Activated CD8-positive, alpha-beta memory T cell treated with anti-CD3 and anti-CD28 coated beads for 48 hours (primary cell): ENCODE measurements at regions not wholly inside any gene's neighbourhood (a gene's known extent, or its start where the extent isn't known, plus 50 kb on each side); places are given as distances from the start of the nearest gene placed in this dataset.

Experiments used
- DNase-seq, 3 experiments: peaks; one replicate each; pipeline ENCODE4 v3.0.0-alpha.2; 2020; ENCODE audit warnings: low read depth in 2 of 3, low spot score in 2 of 3

DNA sequence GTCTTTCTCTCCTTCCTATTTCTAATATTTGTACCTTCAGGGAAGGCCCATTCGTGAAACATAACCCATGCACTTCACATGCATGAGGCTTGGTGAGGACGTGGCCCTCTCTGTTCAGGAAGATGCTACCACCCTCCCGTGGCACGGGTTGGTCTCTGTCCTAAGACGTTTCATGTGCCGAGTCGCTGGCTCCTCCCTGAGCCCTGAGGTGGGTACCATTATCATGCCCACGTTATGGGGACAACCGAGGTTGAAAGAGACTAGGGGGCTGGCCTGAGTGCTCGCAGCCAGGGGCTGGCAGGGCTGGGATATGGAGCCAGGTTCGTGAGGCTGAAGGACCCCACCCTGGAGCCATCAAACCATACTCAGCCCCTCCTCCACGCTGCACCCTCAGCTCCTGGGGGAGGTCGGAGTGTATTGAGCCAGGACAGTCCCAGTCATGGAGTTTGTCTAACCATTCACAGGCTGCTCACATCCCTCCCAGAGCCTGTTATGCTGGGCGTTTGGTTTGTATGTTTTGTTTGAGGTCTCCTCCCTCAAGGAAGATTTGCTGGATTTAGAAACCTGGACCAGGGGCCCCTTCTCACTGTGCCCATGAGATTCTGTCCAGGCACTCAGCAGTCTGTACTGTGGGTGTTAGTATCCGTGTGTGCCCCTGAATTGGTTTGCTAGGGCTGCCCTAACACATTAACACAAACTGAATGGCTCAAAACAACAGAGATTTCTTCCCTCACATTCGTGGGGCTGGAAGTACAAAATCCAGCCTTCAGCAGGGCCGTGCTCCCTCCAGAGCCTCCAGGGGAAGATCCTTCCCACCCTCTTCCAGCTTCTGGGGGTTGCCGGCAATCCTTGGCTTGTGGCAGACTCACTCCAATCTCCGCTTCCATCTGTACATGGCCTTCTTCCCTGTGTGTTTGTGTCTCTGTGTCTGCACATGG lies 88.3 kb downstream of the ANKRD60 start:
- DNase-seq: no peak

- no peak for DNase-seq
Observed at GRCh38 chr20:58138395-58138794, 90.1 kb downstream of the ANKRD60 start.

- no peak for DNase-seq
Observed at GRCh38 chr20:58137651-58138265, 90.7 kb downstream of the ANKRD60 start.

- no peak for DNase-seq
Observed at GRCh38 chr20:58137236-58137635, 91.2 kb downstream of the ANKRD60 start.

GRCh38 chr20:58136149-58136484 lies 92.3 kb downstream of the ANKRD60 start:
- DNase-seq: no peak

GRCh38 chr20:58135441-58136148 lies 92.9 kb downstream of the ANKRD60 start:
- DNase-seq: no peak

- DNase-seq: no peak
Observed at GRCh38 chr20:58133020-58133808, 95.2 kb downstream of the ANKRD60 start.

- no peak for DNase-seq
Observed at GRCh38 chr20:58131551-58132142, 96.8 kb downstream of the ANKRD60 start.

DNA sequence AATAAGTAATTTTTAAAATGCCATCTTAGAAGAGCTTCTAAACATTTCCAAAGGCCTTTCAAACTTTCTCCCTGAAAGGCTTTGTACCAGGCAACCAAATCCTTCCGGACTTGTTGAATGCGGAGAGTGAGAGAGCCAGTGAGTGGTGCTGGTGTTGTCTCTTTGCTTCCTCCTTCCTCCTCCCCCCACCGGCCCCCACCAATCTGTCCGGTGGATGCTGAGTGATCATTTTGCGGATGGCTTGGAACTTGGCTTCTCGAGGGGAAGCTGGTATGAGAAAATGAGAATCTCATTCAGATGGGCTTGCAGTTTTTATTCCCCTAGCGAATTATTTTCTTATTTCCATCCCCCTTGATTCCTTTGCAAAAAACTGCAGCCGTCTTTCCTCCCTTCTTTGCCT lies 97.3 kb downstream of the ANKRD60 start:
- no peak for DNase-seq

DNA sequence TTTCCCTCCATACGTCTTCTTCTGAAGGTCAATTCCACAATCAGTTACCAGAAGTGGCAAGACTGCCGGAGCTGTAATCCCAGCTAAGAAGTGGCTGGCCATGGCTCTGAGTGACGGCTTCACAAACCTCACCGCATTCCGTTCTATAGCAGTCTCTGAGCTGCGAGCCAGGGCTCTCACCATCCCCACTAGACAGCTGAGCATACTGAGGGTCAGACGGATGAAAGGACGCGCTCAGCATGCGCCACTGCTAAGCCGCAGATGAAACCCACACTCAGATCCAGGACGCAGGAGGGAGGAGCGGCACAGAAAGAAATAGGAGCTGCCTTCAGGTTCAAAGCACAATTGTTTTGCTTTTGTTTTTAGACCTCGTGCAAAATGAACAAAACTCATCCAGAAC lies 97.9 kb downstream of the ANKRD60 start:
- no peak for DNase-seq

- no peak for DNase-seq
Observed at GRCh38 chr20:58130156-58130555, 98.3 kb downstream of the ANKRD60 start.

- no peak for DNase-seq
Observed at GRCh38 chr20:58129721-58130151, 98.7 kb downstream of the ANKRD60 start.

DNA sequence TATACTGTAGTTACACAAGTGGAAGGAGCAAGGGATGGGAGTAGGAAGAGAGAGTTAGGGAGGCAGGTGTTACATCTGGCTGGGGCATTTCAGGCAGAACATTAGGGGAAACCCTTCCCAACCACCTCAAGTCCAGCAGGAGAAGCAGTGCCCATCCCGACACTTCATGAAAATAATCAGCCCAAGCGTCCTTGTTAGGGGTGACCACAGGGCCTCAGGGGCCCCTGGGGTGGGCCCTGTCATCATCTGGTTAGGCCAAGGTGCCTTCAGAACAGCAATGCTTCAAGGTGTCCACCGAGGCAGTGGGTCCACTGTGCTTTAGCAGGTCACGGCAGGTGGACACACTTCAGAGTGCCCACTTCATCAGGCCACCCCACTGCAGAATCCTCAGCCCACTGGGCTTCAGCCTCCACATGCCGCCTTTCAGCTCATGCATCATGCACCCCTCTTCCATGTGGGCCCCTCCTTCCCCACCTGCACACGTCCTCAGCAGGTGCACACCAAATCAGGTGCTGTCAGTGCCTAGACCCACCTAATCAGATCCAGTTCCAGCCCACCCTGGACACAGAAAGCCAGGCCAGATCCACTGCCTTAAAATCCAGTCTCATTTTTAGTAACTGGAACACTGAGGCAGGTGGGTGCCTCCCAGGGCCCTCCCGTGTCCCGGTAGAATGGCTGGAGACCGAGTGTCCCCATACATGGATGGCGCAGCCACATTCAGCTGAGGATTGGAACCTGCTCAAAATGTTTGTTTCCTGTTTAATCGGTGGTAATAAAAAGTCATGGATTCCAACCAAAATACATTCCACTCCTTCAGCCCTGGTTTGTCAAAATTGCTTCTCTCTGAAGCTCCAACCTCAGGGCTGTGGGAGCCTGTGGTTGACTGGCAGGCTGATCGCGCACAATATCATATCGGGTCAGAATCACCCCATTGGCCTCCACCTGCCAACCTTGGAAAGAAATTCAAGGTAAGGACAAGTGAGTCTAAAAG lies 99.5 kb downstream of the ANKRD60 start:
- no peak for DNase-seq

DNA sequence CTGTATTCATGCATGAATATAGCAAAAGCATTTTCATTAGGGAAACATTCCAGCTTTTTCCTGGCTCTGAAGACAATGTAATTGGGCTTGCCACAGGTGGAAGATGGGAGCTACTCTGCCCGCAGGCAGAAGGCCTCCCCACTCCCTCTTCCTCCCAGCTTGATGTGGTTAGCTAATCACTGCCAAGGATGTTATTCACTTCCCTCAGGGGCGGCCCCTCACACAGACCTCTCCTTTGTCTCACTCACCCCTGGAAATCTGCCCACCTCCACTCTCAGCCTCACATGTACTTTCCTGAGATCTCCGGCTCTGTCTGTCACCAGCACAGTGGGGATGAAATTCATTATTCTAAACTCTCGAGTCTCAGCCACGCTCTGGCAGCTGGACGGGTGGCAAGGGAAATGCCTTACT lies 100.7 kb downstream of the ANKRD60 start:
- DNase-seq: no peak

- DNase-seq: no peak
Observed at GRCh38 chr20:58125726-58126125, 102.7 kb downstream of the ANKRD60 start.

DNA sequence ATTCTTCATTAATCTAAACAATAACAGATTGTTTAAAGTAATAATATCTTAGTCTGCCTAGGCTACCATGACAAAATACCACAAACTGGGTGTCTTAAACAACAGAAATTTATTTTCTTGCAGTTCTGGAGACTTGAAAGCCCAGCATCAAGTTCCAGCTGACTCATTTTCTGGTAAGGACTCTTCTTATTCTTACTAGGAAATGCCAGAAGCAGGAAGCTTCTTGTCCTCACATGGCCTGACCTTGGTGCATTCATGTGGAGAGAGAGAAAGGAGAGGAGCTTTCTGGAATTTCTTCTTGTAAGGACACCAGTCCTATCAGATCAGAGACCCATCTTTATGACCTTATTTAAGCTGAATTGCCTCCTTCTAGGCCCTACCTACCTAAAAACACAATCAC lies 110.5 kb downstream of the ANKRD60 start:
- no peak for DNase-seq

DNA sequence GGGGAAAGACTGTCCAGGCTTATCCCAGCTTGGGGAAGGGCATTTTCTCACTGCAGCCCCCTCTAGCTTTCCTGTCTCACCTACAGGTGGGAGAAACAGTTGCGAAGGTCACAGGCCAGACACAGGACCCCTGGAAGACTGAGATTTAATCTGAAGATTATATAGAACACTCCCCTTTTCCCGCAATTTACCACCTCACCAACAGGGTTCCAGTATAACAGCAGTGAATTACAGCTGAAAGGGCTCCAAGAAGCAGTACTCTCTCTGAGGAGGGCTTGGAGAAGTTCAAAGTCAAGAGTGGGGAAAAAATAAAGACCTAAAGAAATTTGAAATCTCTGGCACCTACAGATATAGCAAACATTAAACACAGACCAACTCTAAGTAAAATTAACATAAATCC lies 111.9 kb downstream of the ANKRD60 start:
- no peak for DNase-seq

DNA sequence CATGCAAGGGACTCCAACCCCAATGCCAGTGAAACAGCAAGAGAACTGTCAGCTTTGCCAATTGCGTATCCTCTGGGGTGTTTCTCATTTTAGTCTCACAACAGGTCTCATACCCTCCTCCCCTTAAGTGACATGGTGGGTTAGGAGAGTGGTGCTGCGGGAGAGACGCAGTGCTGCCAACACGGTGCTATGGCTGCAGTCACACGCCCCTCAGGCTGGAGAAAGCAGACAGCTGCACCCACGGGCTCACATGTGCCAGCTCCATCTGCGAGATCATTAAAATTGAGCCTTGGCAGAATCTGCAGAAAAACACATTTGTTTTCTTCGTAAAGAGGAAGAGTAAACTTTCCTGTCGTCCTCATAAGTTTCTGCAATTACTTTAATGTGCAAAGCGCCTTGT lies 114.7 kb downstream of the ANKRD60 start:
- DNase-seq: no peak

GRCh38 chr20:58112017-58112781 lies 116.3 kb downstream of the ANKRD60 start:
- no peak for DNase-seq
